ENCODE measurements at regions not wholly inside any gene's neighbourhood (a gene's known extent, or its start where the extent isn't known, plus 50 kb on each side); places are given as distances from the start of the nearest gene placed in this dataset.

- no peak overlapping the region for H3K4me3 ChIP-seq
- no peak for ATAC-seq
- peaks cover 19% of the 10 kb centered on the region for H3K27me3 ChIP-seq (ENCODE audit: low read depth)
- H3K27ac ChIP-seq, result no peak overlapping the region
- H3K36me3 ChIP-seq, result no peaks in the 10 kb centered on the region
- DNase-seq, result no peak
- no peaks in the 10 kb centered on the region for H3K9me3 ChIP-seq
- no peak for TF ChIP-seq CTCF (IDR thresholded peaks at IDR 0.05)
- no peaks in the 10 kb centered on the region for H3K4me1 ChIP-seq
- intact Hi-C loops (cut with DNase I), result no loop called here
Measured at GRCh38 chr7:115475761-115476385, 554.0 kb downstream of the MDFIC start.

DNA sequence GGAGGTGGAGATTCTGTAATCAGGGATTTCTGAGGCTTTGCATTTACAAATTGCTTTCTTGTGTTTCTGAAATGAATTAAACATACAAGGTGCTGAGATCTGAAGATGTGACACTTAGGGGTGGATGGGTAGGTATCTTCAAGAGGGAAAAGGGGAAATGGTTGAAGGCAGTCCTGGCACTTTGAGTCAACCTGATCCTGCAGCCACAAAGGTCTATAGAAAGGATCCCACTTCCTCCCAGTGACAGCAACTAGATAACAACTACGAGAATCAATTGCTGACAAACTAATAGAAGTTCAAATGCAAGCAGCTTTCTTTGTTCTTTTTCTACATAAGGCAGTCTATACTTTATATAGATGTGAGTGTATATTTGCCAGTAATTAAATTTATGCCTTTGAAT lies 553.3 kb downstream of the MDFIC start:
- no peak overlapping the region for H3K4me3 ChIP-seq
- H3K4me1 ChIP-seq, result no peaks in the 10 kb centered on the region
- H3K27ac ChIP-seq, result no peak overlapping the region
- TF ChIP-seq CTCF (IDR thresholded peaks at IDR 0.05), result no peak
- H3K36me3 ChIP-seq, result no peaks in the 10 kb centered on the region
- no peak for DNase-seq
- ATAC-seq, result no peak
- peaks cover 19% of the 10 kb centered on the region for H3K27me3 ChIP-seq (ENCODE audit: low read depth)
- H3K9me3 ChIP-seq, result no peaks in the 10 kb centered on the region
- intact Hi-C loops (cut with DNase I), result no loop called here

GRCh38 chr7:115474137-115474536 lies 552.2 kb downstream of the MDFIC start:
- no peak overlapping the region for H3K4me3 ChIP-seq
- DNase-seq, result no peak

GRCh38 chr7:115471891-115472290 lies 550.0 kb downstream of the MDFIC start:
- no peak overlapping the region for H3K27ac ChIP-seq
- H3K4me3 ChIP-seq, result no peak overlapping the region
- DNase-seq (no peak), ATAC-seq (no peak)
- no peaks in the 10 kb centered on the region for H3K9me3 ChIP-seq
- no peaks in the 10 kb centered on the region for H3K4me1 ChIP-seq
- H3K27me3 ChIP-seq (ENCODE audit: low read depth), result peaks cover 3% of the 10 kb centered on the region
- intact Hi-C loops (cut with DNase I), result no loop called here
- TF ChIP-seq CTCF (IDR thresholded peaks at IDR 0.05), result no peak
- no peaks in the 10 kb centered on the region for H3K36me3 ChIP-seq

More at GRCh38 chr7:115474137-115474536, 552.2 kb downstream of the MDFIC start:
- Histone ChIP-seq H3K4me1 (no peaks in the 10 kb centered on the region), H3K36me3 (no peaks in the 10 kb centered on the region), H3K27me3 (ENCODE audit: low read depth) (peaks cover 19% of the 10 kb centered on the region), H3K27ac (no peak overlapping the region), H3K9me3 (no peaks in the 10 kb centered on the region)
- intact Hi-C loops (cut with DNase I), result no loop called here
- no peak for ATAC-seq
- no peak for TF ChIP-seq CTCF (IDR thresholded peaks at IDR 0.05)

DNA sequence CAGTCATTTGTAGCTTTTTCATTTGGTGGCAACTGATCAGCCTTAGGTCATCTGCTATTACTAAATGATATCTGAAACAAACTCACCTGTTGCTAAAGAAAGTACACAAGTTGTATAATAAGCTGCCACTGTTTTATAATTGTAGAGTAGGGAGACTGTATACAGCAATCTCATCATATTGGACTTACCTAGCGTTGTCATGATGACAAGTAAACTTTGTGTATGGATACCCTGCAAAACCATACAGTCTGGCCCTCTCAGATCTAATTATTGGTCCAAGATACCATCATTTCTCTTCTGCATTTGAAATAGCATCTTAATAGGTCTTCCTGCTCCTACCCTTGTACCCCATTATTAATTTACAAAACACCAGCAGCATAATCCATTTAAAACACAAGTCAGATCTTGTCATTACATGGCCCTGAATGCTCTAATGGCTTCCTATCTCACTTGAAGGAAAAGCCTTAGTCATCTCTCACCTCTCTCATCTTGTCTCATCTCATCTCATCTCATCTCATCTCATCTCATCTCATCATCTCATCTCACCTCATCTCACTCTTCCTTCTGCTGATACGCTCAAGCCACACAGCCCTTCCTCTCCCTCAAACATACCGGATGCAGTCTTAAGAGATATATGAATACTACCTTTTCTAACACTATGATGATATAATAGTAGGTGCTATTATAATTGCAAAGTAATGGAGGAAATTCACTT lies 540.6 kb downstream of the MDFIC start:
- Histone ChIP-seq H3K9me3 (no peaks in the 10 kb centered on the region), H3K27me3 (ENCODE audit: low read depth) (no peaks in the 10 kb centered on the region), H3K4me1 (no peaks in the 10 kb centered on the region), H3K36me3 (no peaks in the 10 kb centered on the region), H3K4me3 (no peak overlapping the region), H3K27ac (no peak overlapping the region)
- no peak for DNase-seq
- no peak for ATAC-seq
- intact Hi-C loops (cut with DNase I), result no loop called here
- no peak for TF ChIP-seq CTCF (IDR thresholded peaks at IDR 0.05)

All from lower lobe of right lung (tissue), 2 donors.